Fibroblast of skin of back (primary cell): ENCODE measurements at regions not wholly inside any gene's neighbourhood (a gene's known extent, or its start where the extent isn't known, plus 50 kb on each side); places are given as distances from the start of the nearest gene placed in this dataset.

Experiments
- DNase-seq: peaks from one replicate; pipeline ENCODE4 v3.0.0-alpha.2; 2013

GRCh38 chr3:146831659-146832058 is 226.5 kb upstream of the PLSCR5 start:
- no peak for DNase-seq

- no peak for DNase-seq
These were observed 225.1 kb upstream of the PLSCR5 start for GRCh38 chr3:146830231-146830630.

GRCh38 chr3:146827836-146828235 is 222.7 kb upstream of the PLSCR5 start:
- no peak for DNase-seq

- no peak for DNase-seq
These were observed 218.5 kb upstream of the PLSCR5 start for GRCh38 chr3:146823622-146824021.

- DNase-seq: no peak
These were observed 213.7 kb upstream of the PLSCR5 start for GRCh38 chr3:146818866-146819265.

GRCh38 chr3:146818301-146818700 is 213.2 kb upstream of the PLSCR5 start:
- DNase-seq: no peak

- DNase-seq: peak; percentile 79
These were observed 212.6 kb upstream of the PLSCR5 start for GRCh38 chr3:146817704-146818103.

- DNase-seq: peak; percentile 92
These were observed 209.6 kb upstream of the PLSCR5 start for GRCh38 chr3:146814601-146815315.

- peak; percentile 19 for DNase-seq
These were observed 208.3 kb upstream of the PLSCR5 start for GRCh38 chr3:146813496-146813895.

- DNase-seq: peak; percentile 98
These were observed 198.6 kb upstream of the PLSCR5 start for GRCh38 chr3:146803745-146804144.

- DNase-seq: no peak
These were observed 196.3 kb upstream of the PLSCR5 start for GRCh38 chr3:146801492-146801891.

- no peak for DNase-seq
These were observed 195.3 kb upstream of the PLSCR5 start for GRCh38 chr3:146800484-146800883.

GRCh38 chr3:146796078-146796477 is 190.9 kb upstream of the PLSCR5 start:
- no peak for DNase-seq

GRCh38 chr3:146783446-146783845 is 178.3 kb upstream of the PLSCR5 start:
- DNase-seq: peak; percentile 49

GRCh38 chr3:146781606-146782005 is 176.5 kb upstream of the PLSCR5 start:
- DNase-seq: peak; percentile 65

- DNase-seq: peak; percentile 20
These were observed 175.9 kb upstream of the PLSCR5 start for GRCh38 chr3:146781059-146781458.

GRCh38 chr3:146780251-146780650 is 175.1 kb upstream of the PLSCR5 start:
- peak; percentile 72 for DNase-seq

- DNase-seq: no peak
These were observed 172.8 kb upstream of the PLSCR5 start for GRCh38 chr3:146777941-146778340.

GRCh38 chr3:146772211-146772743 is 167.1 kb upstream of the PLSCR5 start:
- DNase-seq: no peak

GRCh38 chr3:146770881-146771280 is 165.7 kb upstream of the PLSCR5 start:
- no peak for DNase-seq

- no peak for DNase-seq
These were observed 165.2 kb upstream of the PLSCR5 start for GRCh38 chr3:146770301-146770700.

- no peak for DNase-seq
These were observed 152.6 kb upstream of the PLSCR5 start for GRCh38 chr3:146757759-146758158.

GRCh38 chr3:146750196-146750595 is 145.1 kb upstream of the PLSCR5 start:
- peak; percentile 82 for DNase-seq

- peak; percentile 76 for DNase-seq
These were observed 142.8 kb upstream of the PLSCR5 start for GRCh38 chr3:146747928-146748327.

GRCh38 chr3:146747051-146747450 is 141.9 kb upstream of the PLSCR5 start:
- DNase-seq: no peak
